HEK293T (cell line): ENCODE measurements at regions not wholly inside any gene's neighbourhood (a gene's known extent, or its start where the extent isn't known, plus 50 kb on each side); places are given as distances from the start of the nearest gene placed in this dataset.
"Not testable (repeated sequence)": the region's sequence is repeated elsewhere in the genome, so short reads cannot be mapped to it uniquely, and the experiment has no call there.

ENCODE experiments used
- ARNT ChIP-seq: fragments of 450-650 bp; IDR thresholded peaks from 2 replicates; pipeline ENCODE4 v1.6.1; 2017; ENCODE audit warnings: mild to moderate bottlenecking
- BHLHE40 ChIP-seq: fragments of 450-650 bp; IDR thresholded peaks from 2 replicates; pipeline ENCODE4 v1.6.1; 2016; ENCODE audit warnings: mild to moderate bottlenecking, moderate library complexity, borderline replicate concordance
- ELF4 ChIP-seq: fragments of 450-650 bp; IDR thresholded peaks from 2 replicates; pipeline ENCODE4 v1.6.1; 2017; ENCODE audit warnings: antibody characterized with exemption
- FOXA1 ChIP-seq: fragments of 450-650 bp; IDR thresholded peaks from 2 replicates; pipeline ENCODE4 v1.6.1; 2016; ENCODE audit warnings: mild to moderate bottlenecking
- FOXK2 ChIP-seq: fragments of 450-650 bp; IDR thresholded peaks from 2 replicates; pipeline ENCODE4 v1.6.1; 2016; ENCODE audit warnings: mild to moderate bottlenecking
- FOXM1 ChIP-seq: fragments of 450-650 bp; IDR thresholded peaks from 2 replicates; pipeline ENCODE4 v1.6.1; 2017; ENCODE audit warnings: mild to moderate bottlenecking, borderline replicate concordance
- HDGF ChIP-seq: fragments of 450-650 bp; IDR thresholded peaks from 2 replicates; pipeline ENCODE4 v1.6.1; 2017; ENCODE audit warnings: antibody characterized with exemption, borderline replicate concordance
- L3MBTL2 ChIP-seq: fragments of 450-650 bp; conservative IDR thresholded peaks from 2 replicates; pipeline ENCODE4 v1.6.1; 2016; ENCODE audit warnings: mild to moderate bottlenecking
- LEF1 ChIP-seq: fragments of 450-650 bp; IDR thresholded peaks from 2 replicates; pipeline ENCODE4 v1.6.1; 2017; ENCODE audit warnings: mild to moderate bottlenecking, borderline replicate concordance
- PKNOX1 ChIP-seq: fragments of 450-650 bp; IDR thresholded peaks from 2 replicates; pipeline ENCODE4 v1.6.1; 2016
- SP1 ChIP-seq: fragments of 450-650 bp; IDR thresholded peaks from 2 replicates; pipeline ENCODE4 v1.6.1; 2017
- SUZ12 ChIP-seq: fragments of 450-650 bp; IDR thresholded peaks from 2 replicates; pipeline ENCODE4 v1.6.1; 2016; ENCODE audit warnings: mild to moderate bottlenecking
- ZNF384 ChIP-seq: fragments of 450-650 bp; IDR thresholded peaks from 2 replicates; pipeline ENCODE4 v1.6.1; 2016

GRCh38 chr5:61236715-61237114 is 74.4 kb upstream of the SMIM15 start:
- not testable (repeated sequence) for TF ChIP-seq FOXK2, ARNT, FOXM1, SP1, BHLHE40, PKNOX1, FOXA1, HDGF, SUZ12, ELF4, ZNF384, L3MBTL2, LEF1
